RKO (cell line): ENCODE measurements at regions not wholly inside any gene's neighbourhood (a gene's known extent, or its start where the extent isn't known, plus 50 kb on each side); places are given as distances from the start of the nearest gene placed in this dataset.

Experiments used
- DNase-seq: peaks from one replicate; pipeline ENCODE4 v3.0.0-alpha.2; 2016; ENCODE audit warnings: low spot score

DNA sequence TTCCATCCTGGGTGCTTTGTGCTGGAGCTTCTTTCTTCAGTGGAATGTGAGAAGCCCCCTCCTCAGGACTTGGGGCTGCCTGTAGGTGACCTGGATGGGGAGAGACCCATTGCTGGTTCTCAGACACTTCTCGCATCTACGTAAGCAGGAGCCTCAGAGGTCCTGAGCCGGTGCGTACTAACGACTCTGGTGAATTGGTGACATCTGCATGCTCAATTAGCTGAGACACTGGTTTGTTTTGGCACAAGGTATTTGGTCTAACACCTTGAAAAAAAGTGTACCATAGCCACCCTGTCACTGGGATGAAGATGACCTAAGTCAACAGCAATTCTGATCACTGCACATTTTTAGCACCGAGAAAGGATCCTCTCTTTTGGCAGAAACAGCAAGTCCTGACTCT lies 57.7 kb downstream of the LRRC30 start:
- no peak for DNase-seq

DNA sequence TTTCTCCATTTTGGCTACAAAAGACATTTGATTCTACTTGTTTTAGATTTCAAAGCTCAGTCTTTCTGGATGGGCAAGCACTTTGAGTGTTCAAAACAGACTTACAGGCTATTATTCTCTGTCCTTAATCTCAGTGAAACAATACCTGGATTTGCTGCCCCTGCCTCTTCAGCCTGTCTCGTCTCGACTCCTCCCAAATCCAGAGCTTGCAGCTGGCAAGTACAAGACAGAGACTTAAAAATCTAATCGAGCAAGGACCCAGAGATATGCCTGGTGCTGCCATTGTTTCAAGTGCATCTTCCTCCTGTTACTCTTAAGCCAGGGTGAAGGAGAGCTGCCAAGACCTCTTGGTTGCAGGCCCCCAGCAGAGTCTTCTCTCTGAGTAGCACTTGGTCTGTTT lies 59.2 kb downstream of the LRRC30 start:
- no peak for DNase-seq

DNA sequence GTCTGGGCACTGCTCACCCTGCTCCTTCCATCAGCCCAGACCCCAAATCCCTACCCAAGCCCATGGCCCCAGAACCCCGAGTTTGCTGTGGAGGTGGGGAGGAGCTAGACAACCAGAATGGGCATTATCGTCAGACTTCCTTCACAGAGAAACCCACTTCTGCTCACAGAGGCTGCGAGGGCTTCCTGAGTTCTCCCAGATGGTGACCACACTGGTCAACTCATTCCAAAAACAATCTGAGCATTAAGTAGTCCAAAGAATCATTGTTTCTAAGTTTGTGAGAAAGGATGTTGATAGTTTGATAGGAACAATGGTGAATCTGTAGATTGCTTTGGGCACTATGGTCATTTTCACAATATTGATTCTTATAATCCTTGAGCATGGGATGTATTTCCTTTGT lies 60.2 kb downstream of the LRRC30 start:
- no peak for DNase-seq

DNA sequence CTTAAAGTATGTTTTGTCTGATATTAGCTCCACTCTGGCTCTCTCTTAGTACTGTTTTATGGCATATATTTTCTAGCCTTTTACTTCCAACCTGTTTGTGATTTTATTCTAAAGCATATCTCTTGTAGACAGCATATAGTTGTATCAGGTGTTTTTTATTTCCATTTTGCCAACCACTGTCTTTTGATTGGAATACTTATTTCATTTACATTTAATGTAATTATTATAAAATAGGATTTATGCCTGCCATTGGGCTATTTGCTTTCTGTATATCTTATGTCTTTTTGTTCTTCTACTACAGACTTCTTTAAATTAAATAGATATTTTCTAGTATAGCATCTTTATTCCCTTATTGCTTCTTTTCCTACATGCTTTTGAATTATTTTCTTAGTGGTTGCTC lies 67.3 kb downstream of the LRRC30 start:
- DNase-seq, result no peak

DNA sequence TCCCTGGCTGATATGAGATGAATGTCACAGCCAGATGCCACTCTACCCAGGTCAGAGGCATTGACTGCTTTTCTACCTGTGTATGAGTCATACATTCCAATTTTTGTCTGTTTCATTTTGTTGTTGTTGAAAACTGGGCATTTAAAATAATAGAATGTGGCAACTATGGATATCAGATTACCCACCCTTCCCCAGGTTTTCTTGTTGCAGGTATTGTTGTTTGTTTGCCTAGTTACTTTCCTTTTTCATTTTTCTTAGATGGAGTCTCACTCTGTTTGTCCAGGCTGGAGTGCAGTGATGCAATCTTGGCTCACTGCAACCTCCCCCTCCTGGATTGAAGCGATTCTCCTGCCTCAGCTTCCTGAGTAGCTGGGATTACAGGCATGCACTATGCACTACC lies 70.2 kb downstream of the LRRC30 start:
- DNase-seq, result no peak

DNA sequence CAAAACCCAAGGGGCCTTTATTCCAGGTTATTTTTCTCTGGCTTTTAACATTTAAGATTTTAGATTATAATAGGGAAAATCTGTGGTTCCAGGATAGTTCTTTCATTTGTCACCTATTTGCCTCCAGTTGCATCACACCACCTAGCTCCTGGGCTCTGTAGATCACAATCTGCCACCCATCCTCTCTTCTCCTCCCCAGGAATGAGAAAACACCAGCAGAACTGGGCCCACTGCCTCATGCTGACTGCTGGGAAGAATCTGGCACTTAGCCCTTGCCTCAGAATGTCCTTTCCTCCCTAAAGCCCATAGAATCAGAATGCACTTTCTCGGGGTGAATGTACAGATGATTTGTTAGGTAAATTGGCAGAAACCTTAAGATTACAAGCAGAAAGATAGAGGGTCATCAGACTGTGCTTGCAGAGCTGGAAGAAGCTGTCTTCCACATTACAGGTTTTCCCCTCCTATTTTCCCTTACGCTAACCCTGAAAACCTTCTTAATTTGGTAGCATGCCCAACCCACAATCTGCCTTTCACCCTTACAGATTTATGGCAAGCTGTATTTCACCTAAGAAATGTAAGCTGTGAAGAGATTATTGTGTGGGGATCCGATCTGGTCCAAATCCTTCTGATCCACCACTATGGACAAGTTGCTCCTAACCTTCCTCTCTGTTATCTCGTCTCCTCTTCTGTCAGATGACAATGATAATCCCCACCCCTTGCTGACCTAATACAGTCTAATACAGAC lies 72.6 kb downstream of the LRRC30 start:
- DNase-seq, result no peak

DNA sequence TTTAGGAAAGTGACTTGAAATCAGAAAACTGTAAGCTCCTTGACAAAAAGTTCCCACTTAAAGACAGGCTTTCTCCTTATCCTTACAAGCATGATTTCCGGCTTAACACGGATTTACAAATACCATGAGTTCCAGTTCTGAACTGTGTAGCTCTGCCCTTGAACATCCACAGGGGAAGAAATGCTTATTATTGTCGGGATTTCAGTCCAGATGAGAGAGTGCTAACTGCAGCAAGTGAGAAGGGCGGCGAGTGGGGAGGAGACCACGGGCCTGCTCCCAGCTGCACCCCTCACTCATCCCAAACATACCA lies 73.1 kb downstream of the LRRC30 start:
- no peak for DNase-seq

DNA sequence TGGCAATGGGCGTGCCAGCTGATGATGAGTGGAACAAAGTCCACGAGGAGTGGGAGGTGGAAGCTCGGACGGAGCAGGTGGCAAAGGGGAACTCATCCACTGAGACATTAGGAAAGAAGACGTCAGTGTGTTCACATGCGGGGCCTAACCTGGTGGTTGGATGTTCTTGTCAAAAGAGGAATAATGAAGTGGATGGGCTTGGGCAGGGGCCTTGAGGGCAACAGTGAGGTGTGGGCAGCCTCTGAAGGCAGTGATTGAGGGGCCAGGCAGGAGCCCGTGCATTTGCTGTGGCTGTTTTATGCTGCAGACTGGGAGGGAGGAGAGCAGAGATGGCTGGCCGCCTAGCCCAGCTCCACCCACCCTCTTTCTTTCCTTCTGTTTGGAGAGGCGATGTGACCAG lies 74.5 kb downstream of the LRRC30 start:
- no peak for DNase-seq

DNA sequence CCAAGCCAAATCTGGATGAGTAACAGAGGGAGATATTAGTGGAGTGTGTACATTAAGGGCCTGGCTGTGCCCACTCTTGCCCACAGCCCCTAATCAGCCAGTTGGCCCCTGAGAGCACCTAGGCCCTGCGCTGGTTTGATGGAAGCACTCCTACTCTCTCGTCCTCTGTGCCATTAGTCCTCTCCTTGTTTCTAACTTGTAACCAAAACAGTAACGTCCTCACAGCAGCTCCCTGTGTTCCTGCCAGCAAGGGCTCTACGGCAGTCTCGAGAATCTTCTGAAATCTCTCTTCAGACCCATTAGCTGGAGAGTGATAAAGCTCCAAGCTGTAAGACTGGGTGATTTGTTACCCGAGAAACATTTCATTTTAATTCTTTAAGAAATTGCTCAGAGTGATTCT lies 76.1 kb downstream of the LRRC30 start:
- DNase-seq, result no peak

DNA sequence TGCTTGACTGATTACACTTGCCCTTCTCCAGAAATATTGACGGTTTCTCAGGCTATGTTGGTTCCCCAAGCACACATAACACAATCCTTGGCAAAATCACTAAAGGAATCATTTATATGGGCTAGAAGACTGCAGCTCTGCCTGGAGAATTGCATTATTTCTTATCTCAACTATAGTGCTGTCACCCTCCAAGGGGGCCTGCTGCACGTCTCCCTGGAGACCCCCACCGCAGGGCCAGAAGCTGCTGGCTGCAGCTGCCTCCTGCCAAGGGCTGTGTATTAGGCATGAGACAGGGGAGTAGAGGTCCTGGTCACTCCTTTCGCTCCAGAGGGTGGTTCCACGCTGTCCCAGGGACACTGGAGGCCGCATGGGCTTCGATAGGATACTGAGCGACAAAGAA lies 76.6 kb downstream of the LRRC30 start:
- no peak for DNase-seq

DNA sequence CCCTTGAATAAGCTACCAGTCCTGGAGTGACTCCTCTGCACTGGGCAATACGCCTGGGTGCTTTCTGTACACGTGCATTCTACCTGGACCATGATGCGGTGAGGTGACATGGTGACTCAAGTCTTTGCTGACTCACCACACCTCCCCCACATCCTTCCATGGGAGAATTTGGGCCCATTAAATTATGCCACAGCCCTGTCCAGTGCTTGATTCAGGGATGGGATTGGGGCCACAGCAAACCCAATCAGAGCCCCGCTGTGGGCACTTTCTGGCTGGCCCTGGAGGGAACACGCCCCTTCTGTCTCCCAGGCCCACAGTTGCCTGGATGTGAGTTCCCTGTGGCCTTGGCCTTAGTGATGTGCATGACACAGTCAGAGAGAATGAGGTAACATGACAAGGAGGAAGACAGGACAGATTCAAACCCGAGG lies 86.9 kb downstream of the LRRC30 start:
- DNase-seq, result no peak

DNA sequence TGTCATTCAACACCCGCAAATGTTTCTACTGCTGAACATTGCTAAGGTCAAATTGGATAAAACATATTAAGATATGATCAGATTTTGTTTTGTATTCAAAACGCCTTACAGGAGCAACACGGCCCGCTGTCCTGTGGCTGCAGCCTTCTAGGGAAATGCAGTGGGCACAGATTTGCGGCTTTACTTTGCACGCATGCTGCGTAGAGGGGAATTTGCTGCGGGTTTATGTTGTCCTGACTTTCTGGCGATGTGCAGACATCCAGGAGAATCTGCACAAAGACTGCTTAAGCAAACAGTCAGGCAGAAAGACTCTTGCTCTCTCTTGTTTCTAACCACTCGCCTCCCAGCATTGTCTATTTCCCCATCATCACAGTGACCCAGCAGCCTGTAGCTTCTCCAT lies 88.3 kb downstream of the LRRC30 start:
- DNase-seq, result no peak

DNA sequence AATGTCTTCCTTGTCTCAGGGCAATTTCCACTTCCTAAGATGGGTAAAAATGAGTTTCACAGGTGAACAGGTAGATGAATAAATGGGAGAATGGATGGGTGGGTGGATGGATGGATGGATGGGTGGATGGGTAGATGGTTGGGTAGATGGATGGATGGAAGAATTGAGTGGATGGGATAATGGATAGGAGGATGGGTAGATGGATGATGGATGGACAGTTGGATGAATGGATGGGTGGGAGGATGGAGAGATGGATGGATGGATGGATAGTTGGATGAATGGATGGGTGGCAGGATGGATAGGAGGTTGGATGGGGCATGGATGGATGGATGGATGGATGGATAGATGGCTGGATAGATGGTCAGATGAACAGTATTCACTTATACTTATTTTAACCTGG lies 90.9 kb downstream of the LRRC30 start:
- DNase-seq, result no peak

DNA sequence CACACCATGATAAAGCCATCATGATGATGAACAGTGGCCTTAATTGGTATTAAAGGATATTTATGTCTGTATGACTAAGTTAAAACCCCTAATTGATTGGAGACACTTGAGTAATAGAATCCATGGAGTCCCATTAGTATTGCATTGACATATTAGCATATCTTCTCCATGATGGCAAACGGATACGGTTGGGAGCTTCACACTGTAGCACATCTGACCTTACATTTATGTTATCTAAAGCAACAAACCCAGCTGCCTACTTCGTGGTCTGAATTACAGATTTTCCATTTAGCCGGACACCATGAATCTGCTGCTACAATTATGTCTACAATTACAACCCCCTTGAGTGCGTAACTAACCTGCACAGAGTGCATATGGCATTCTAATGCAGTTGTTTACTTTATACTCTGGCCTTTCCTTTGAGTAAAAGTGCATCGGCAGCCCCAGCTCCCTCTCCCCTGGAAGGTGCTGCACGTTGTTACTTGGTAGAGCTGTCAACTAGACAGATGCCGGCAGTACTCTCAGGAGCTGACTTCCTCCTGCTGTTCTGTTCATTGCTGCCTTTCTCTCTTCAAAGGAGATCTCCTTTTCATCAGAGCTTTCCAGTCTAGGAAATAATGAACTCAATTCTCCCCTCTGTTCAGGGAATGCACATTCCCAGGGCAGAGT lies 92.1 kb downstream of the LRRC30 start:
- DNase-seq, result no peak

DNA sequence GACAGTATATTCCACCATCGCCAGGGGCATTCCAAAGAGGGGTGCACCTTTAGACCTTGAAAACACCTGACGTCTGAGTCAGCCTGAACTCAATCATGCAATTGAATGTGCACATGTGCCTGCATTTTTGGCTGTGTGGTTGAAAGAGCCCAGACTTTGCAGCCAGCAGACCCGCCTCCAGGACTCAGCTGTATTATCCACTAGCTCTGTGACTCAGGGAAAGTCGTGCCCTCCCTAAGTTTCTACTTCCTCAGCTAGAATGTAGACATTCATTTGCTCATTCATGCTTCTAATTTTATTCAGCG lies 94.2 kb downstream of the LRRC30 start:
- DNase-seq, result no peak

DNA sequence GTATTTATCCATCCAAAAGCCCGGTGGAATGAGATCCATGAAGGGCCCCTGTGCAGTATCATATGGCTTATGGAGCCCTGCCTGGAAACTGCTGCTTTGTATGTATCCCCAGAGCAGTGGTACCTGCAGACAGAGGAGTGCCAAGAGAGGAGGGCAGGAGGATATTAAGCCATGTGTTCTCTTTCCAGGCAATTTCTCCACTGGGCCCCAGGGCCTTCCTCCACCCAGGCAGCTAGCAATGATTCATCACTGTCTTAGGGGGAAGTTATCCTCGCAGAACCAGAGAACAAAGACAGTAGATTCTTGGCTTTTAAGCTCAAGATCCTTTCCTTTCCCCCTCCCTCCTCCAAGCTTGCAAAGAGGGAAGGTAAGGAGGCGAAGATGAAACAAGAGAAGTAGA lies 98.1 kb downstream of the LRRC30 start:
- no peak for DNase-seq

DNA sequence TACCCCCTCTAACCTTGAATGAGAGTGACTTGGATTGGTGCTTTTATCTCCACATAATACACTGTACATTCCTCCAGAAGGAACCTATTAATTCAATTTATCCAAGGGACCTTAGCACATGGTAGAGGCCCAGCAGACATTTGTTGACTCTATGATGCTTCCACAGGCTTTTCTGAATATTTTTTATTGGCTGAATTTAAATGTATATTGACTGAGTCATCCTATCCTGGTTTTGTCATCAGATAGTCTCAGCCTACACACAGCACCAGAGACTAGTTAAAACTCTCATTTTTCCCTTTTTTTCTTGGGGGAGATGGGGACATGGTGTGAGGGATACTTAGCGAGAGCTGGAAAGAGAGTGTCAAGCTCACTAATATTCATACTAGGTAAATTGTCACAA lies 101.6 kb downstream of the LRRC30 start:
- DNase-seq, result no peak

DNA sequence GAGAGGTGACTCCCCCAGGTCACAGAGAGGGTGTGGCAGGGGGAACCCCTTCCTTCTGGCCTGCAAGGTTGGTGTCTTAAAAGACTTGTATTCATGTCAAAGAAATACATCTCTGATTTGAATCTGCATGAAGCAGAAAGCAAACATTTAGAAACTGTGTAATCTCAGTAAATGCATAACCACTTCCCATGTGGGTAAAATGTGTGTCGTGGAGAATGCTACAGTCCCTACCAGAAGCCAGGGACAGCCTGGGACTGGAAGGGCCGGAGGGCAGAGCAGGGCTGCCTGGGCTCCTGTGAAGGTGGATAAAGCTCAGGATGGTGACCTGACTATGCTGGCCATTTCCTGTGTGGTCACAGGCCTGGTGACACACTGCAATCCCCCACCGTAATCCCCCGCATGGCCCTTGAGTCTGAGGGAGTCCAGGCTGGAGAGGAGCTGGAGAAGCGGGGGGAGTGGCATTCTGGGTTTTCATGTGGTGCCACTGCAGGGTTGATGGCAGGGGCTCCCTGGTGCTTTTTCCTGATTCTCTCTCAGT lies 102.2 kb downstream of the LRRC30 start:
- no peak for DNase-seq

DNA sequence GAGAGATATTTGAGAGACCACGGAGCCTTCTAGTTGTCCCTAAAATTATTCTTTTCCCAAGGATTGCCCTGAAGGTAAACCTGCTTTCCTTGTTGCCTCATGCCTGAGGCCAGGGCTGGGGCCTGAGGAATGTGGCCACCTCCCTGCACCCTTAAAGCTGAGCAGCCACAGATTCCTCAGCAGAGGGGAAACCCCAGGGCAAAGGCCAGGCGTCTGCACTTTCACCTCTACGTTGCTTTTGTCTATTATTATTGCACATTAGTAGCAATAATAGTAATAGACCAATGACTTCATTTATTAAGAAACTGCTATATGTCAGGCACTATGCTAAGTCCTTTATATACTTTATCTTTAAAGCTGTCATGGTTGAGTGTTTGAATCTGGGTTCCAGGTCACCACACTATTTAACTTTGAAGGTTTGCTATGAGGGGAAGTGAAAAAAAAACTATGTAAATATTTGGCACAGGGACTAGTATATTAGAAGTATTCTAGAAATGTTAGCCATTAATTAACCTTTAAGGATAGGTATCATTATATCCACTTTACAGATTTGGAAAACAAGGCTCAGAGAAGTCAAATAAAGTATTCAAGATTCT lies 104.2 kb downstream of the LRRC30 start:
- DNase-seq, result no peak

DNA sequence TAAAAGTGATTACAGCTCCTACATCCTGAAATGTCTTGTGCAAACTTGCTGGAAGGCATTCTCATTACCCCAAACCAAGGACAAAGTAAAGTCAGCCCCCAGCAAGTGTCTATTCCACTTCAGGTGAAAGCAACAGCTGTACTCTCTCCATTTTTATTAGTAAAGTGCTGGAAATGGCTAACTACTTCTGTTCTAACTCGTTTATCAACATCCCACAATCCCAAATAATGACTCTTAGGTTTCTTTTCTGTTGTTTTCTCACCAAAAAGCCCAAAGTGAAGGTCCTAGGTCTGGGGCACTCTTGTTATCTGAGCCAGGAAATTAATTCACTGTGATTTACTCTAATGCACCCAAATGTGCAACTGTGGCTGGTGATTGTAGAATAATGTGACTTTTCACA lies 105.7 kb downstream of the LRRC30 start:
- no peak for DNase-seq

DNA sequence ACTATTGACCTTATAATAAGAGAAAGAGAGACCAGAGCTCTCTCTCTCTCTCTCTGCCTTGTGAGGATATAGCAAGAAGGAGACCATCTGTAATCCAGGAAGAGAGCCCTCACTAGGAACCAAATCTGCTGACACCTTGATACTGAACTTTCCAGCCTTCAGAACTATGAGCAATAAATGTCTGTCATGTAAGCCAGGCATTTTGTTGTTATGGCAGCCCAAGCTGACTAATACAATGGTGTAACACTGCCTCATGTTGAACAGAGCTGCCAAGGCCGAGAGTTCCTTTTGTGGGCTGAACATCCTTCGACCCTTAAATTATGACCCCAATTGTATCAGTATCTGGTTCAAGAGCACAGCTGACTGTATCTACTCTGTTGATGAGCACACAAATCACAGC lies 108.0 kb downstream of the LRRC30 start:
- DNase-seq, result peak; percentile 2

DNA sequence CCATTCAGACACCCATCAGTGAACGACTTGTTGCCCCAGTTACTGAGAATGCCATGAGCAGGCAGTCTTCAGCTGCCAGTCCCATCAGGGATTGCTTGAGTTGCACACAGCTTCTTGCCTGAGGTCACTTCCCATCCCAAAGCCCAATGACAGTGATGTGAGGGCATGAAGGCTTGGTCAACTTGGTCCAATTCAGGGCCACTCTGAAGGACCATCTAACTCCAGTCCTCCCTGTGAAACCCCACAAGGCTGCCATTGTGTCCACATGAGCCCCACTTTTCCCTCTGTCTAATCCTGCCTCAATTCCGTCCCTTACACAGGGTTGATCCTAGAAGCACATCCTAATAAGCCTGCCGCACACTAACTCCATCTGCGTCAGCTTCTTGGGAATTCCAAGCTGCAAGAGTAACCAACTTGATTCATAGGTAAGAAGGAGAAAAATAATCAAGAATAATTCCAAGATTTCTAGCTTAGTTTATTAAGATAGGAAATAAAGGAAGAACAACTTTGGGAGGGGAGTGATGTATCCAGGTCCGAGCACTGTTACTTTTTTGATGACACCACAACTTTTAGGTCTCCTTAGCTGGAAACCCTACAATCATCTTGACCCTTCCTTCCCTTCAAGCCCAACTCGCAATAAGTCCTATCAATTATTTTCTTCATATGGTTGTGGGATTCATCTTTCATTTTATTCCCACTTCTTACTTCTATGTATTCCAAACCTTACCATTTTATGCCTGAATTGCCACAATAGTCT lies 110.9 kb downstream of the LRRC30 start:
- DNase-seq, result no peak
